GM18907 (cell line): ENCODE measurements at regions not wholly inside any gene's neighbourhood (a gene's known extent, or its start where the extent isn't known, plus 50 kb on each side); places are given as distances from the start of the nearest gene placed in this dataset.

Experiments used
- ATAC-seq: cut with Tn5 transposase; IDR thresholded peaks from one replicate; pipeline ENCODE4 v1.9.1; 2021; ENCODE audit warnings: mild to moderate bottlenecking, moderate library complexity; ENCODE audit not compliant: unreplicated experiment

GRCh38 chr3:103047640-103048039 is 612.8 kb downstream of the ZPLD1 start:
- no peak for ATAC-seq

DNA sequence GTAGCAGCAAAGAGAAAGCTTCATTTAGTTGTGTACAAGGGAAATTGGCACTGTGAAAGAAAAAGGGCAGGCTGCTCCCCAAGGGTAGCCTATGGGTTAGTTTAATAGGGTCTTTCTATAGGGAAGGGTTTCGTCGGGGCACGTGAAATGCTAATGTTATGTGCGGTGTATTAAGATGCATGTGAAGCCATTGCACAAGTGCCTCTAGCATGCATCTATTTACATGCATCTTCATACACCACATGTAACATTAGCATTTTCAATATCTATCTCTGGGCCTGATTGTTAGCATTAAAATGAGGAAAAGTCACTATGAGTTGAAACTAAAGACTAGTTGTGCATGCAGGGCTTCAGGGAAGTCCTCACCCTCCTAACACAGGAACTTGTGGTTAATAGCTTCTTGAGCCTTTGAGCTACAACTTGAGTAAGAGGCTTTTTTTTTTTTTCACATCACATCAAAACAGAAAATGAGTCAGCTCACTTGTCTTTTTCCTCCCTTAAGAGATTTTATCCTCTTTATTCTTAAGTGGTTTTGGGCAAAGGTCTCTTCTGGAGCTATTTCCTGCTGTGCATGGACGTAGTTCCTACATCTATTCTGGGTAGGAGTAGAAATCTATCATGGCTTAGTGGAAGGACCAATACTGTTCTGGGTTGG is 613.4 kb downstream of the ZPLD1 start:
- peak; percentile 76 for ATAC-seq

DNA sequence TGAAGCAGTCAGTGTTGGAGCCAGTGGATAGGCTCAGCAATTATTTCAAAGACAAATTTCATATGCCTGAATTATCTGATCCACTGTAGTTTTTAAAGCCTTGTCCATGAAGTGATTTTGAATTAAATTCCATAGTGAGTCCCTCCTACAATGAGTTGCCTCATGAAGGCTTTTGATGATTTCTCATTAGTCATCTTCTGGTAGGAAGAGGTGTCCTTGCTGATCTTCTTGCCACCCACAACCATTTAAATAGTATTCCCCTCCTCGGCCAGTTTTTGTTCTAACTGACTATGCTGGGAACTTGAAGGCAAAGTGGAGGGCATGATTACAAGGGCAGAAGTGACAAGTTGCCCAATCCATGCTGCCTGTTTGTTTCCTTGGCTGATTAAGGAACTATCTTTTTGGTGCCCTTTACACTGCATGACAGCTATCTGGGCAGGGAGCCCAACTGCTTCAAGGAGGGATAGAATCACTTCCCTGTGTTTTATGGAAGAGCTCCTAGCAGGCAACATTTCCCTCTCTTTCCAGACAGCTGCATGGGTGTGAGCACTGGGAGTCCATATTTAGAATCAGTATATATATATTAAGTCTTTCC is 617.5 kb downstream of the ZPLD1 start:
- ATAC-seq = no peak

DNA sequence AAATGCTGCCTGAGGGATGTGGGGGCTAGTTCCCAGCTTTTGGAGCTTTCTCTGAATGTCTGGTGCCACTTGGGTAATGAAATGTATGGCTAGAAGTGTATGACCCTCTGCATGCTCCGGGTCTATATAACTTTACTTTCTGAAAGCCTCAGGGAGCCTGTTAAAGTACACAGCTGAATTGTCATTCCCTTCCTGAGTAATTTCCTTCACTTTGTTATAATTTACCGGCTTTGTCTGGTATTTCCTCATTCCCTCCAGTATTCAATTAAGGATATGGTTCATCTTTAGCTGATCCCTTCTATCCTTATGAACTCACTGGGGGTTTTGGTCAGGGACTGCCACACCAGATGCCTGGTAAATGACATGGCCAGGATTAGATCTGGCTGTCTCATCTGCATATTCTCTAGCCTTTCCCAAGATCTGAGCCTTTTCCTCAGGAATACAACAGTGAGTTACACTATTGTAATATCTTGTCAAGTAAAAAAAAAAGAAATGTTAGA is 620.3 kb downstream of the ZPLD1 start:
- ATAC-seq = no peak

- ATAC-seq = no peak
Observed at GRCh38 chr3:103056542-103056941, 621.7 kb downstream of the ZPLD1 start.

GRCh38 chr3:103057003-103057402 is 622.2 kb downstream of the ZPLD1 start:
- ATAC-seq = no peak

DNA sequence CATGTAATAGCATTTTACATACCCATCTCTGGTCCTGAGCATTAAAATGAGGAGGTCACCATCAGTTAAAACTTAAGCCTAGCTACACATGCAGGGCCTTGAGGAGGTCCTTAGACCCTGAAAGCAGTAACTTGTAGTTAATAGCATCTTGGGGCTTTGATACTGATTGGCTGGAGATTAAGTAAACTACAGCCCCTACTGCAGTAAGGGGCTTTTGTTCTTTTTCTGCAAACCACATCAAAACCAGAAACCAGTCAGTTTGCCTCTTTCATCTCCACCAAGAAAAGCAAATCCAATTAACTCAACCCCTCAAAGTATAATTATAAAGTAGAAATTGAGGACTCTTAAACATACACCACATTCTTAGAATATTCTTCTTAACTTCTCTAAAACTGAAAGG is 622.7 kb downstream of the ZPLD1 start:
- no peak for ATAC-seq

DNA sequence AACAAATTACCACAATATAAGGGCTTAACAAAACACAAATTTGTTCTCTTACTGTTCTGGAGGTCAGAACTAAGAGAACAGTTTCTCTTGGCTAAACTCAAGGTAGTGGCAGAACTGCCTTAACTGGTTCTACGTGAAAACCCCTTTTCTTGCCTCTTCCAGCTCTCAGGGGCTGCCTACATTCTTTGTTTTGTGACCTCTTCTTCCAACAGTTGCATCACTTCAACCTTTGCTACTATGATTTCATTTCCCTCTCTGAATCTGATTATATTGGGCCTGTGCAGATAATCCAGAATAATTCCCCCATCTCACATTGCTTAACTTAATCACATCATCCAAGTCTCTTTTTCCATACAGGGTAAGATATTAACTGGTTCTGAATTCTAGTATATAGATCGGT is 624.6 kb downstream of the ZPLD1 start:
- no peak for ATAC-seq

- ATAC-seq = no peak
Observed at GRCh38 chr3:103060242-103060641, 625.4 kb downstream of the ZPLD1 start.

GRCh38 chr3:103067963-103068362 is 633.1 kb downstream of the ZPLD1 start:
- ATAC-seq = no peak

GRCh38 chr3:103075282-103075681 is 640.5 kb downstream of the ZPLD1 start:
- ATAC-seq = no peak

- ATAC-seq = no peak
Observed at GRCh38 chr3:103077910-103078309, 643.1 kb downstream of the ZPLD1 start.

DNA sequence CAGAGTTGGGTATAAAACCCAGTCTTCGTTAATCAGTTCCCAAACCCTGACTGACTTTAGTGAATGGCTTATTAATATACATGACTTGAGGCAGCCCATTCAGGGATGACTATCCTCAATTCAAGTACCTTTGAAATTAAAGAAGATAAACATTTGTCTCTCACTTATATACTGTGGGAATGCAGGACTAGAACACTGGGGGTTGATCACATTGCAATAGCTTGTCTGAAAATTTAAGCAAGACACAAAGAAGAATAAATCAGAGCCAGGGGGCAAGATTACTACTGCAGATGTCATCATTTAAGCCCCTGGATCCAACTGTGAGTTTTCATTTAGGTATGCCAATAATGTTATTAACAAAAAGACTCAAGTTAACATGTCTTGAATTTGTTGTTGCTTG is 647.7 kb downstream of the ZPLD1 start:
- ATAC-seq = no peak

- ATAC-seq = peak; percentile 35
Observed at GRCh38 chr3:103083848-103084631, 649.2 kb downstream of the ZPLD1 start.

DNA sequence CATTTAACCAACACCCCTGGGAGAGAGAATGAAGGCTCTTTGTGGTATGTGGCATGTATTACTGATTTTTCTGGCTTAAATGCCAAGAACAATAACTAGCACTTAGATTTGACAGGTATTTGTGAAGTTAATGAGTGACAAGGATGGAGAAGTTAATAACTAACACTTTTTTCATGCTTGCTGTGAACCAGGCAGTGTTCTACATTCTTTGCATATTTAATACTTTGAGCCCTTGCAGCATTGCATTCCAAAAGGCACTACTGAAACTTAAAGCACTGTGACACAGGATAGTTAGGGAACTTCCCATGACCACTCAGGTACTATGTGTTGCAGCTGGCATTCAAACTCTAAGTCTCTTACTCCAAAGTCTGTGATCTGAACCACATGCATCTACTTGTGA is 650.6 kb downstream of the ZPLD1 start:
- ATAC-seq = peak; percentile 89

- no peak for ATAC-seq
Observed at GRCh38 chr3:103089758-103090157, 654.9 kb downstream of the ZPLD1 start.

DNA sequence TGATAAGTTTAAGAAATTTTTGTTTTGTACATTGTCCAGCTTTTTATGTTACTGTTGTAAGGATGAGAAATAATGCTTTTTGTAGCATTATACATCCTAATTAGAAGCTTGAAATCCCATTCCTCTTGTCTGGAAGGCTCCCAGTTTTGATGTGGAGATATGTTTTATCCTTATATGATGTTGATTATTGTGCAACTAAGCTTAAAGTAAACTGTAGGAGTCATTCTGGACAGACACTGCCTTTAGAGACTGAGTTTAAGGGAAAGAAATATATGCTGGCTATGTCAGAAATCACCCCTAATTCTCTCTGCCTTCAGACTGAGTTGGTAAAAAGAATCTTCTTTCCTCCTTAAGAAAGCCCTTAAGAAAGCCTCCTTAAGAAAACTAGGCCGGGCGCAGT is 670.4 kb downstream of the ZPLD1 start:
- no peak for ATAC-seq

- ATAC-seq = no peak
Observed at GRCh38 chr3:103112273-103112672, 677.5 kb downstream of the ZPLD1 start.

- peak; percentile 62 for ATAC-seq
Observed at GRCh38 chr3:103126115-103126514, 691.3 kb downstream of the ZPLD1 start.

GRCh38 chr3:103127098-103127630 is 692.3 kb downstream of the ZPLD1 start:
- ATAC-seq = peak; percentile 48

DNA sequence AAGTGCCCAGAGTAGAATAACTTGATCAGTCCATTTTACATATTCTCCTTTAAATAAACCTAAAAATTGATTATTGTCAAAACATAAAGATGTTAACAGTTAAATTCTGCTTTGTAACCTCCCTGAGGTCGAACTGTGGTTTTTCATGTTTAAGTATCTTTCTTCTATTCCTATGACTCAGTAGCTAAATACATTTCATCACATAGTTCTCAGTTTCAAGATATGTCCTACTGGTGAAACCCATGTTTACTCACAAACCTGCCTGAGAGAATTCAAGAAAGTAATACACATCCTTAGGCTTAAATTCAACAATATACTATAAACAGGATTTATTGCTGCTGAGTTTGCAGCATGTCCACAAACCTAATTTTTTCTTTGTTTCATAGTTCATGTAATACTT is 692.9 kb downstream of the ZPLD1 start:
- peak; percentile 91 for ATAC-seq
